H9 (cell line): ENCODE measurements at regions not wholly inside any gene's neighbourhood (a gene's known extent, or its start where the extent isn't known, plus 50 kb on each side); places are given as distances from the start of the nearest gene placed in this dataset.

Experiments
- DNase-seq: peaks from one replicate; pipeline ENCODE4 v3.0.0-alpha.2; 2017
- H2AFZ ChIP-seq: one replicate; pipeline ENCODE4 v1.6.1; 2013; ENCODE audit warnings: mild to moderate bottlenecking, low read length, control low read depth, moderate library complexity
- H2AK5ac ChIP-seq: 2 replicates; pipeline ENCODE4 v1.6.1; 2013; ENCODE audit warnings: low read length, control low read depth, mixed read lengths; ENCODE audit not compliant: insufficient read length
- H2BK120ac ChIP-seq: one replicate; pipeline ENCODE4 v1.6.1; 2013; ENCODE audit warnings: low read depth, mild to moderate bottlenecking, low read length, control low read depth, inconsistent platforms; ENCODE audit not compliant: poor library complexity, severe bottlenecking
- H2BK12ac ChIP-seq: 2 replicates; pipeline ENCODE4 v1.6.1; 2013; ENCODE audit warnings: low read length, control low read depth, mixed read lengths, low read depth; ENCODE audit not compliant: insufficient read length
- H2BK15ac ChIP-seq: 2 replicates; pipeline ENCODE4 v1.6.1; 2013; ENCODE audit warnings: low read depth, low read length, control low read depth
- H2BK20ac ChIP-seq: one replicate; pipeline ENCODE4 v1.6.1; 2013; ENCODE audit warnings: low read depth, mild to moderate bottlenecking, low read length, control low read depth, inconsistent platforms; ENCODE audit not compliant: poor library complexity, severe bottlenecking
- H2BK5ac ChIP-seq: 2 replicates; pipeline ENCODE4 v1.6.1; 2013; ENCODE audit warnings: low read length, control low read depth, mixed read lengths; ENCODE audit not compliant: insufficient read length
- H3K14ac ChIP-seq: 2 replicates; pipeline ENCODE4 v1.6.1; 2013; ENCODE audit warnings: low read length, control low read depth; ENCODE audit not compliant: insufficient read depth
- H3K18ac ChIP-seq: 2 replicates; pipeline ENCODE4 v1.6.1; 2013; ENCODE audit warnings: low read depth, mild to moderate bottlenecking, mixed read lengths, low read length, control low read depth; ENCODE audit not compliant: insufficient read length
- H3K23ac ChIP-seq: 2 replicates; pipeline ENCODE4 v1.6.1; 2013; ENCODE audit warnings: low read length, control low read depth, mixed read lengths, low read depth; ENCODE audit not compliant: insufficient read length
- H3K23me2 ChIP-seq: 2 replicates; pipeline ENCODE4 v1.6.1; 2013; ENCODE audit warnings: low read depth, mild to moderate bottlenecking, mixed read lengths, low read length, control low read depth; ENCODE audit not compliant: insufficient read length, poor library complexity, severe bottlenecking
- H3K27ac ChIP-seq: 2 replicates; pipeline ENCODE4 v1.5.1; 2013; ENCODE audit warnings: low read length, control low read depth, mixed read lengths, low read depth; ENCODE audit not compliant: insufficient read length
- H3K27me3 ChIP-seq: 2 replicates; pipeline ENCODE4 v1.6.1; 2013; ENCODE audit warnings: low read length, control low read depth, inconsistent platforms; ENCODE audit not compliant: insufficient read depth
- H3K4ac ChIP-seq: 2 replicates; pipeline ENCODE4 v1.6.1; 2013; ENCODE audit warnings: low read depth, mild to moderate bottlenecking, control low read depth, inconsistent platforms, low read length, moderate library complexity
- H3K4me1 ChIP-seq: 2 replicates; pipeline ENCODE4 v1.6.1; 2013; ENCODE audit warnings: low read length, control low read depth, inconsistent platforms; ENCODE audit not compliant: insufficient read depth
- H3K4me2 ChIP-seq: 2 replicates; pipeline ENCODE4 v1.6.1; 2013; ENCODE audit warnings: low read length, control low read depth, mixed read lengths; ENCODE audit not compliant: insufficient read length, insufficient read depth
- H3K56ac ChIP-seq: 2 replicates; pipeline ENCODE4 v1.6.1; 2013; ENCODE audit warnings: low read depth, mild to moderate bottlenecking, mixed read lengths, low read length, control low read depth; ENCODE audit not compliant: insufficient read length
- H3K79me1 ChIP-seq: 2 replicates; pipeline ENCODE4 v1.6.1; 2013; ENCODE audit warnings: low read depth, mild to moderate bottlenecking, moderate library complexity, low read length, control low read depth, inconsistent platforms; ENCODE audit not compliant: insufficient read depth, poor library complexity, severe bottlenecking
- H3K79me2 ChIP-seq: 2 replicates; pipeline ENCODE4 v1.6.1; 2013; ENCODE audit warnings: low read length, control low read depth, inconsistent platforms; ENCODE audit not compliant: insufficient read depth
- H3K9ac ChIP-seq: 2 replicates; pipeline ENCODE4 v1.6.1; 2013; ENCODE audit warnings: low read length, control low read depth, mixed read lengths; ENCODE audit not compliant: insufficient read length; ENCODE audit errors: extremely low read depth
- H3K9me3 ChIP-seq: one replicate; pipeline ENCODE4 v1.6.1; 2013; ENCODE audit warnings: low read depth, low read length, inconsistent platforms; ENCODE audit not compliant: control insufficient read depth
- H3T11ph ChIP-seq: one replicate; pipeline ENCODE4 v1.6.1; 2013; ENCODE audit warnings: mild to moderate bottlenecking, low read length, control low read depth, inconsistent platforms
- H4K20me1 ChIP-seq: one replicate; pipeline ENCODE4 v1.6.1; 2013; ENCODE audit not compliant: control insufficient read depth, insufficient read length, insufficient read depth
- H4K5ac ChIP-seq: 2 replicates; pipeline ENCODE4 v1.6.1; 2013; ENCODE audit warnings: low read depth, mild to moderate bottlenecking, mixed read lengths, low read length, control low read depth; ENCODE audit not compliant: insufficient read length
- H4K8ac ChIP-seq: replicated peaks from 2 replicates; pipeline ENCODE4 v1.6.1; 2013; ENCODE audit warnings: low read length, control low read depth, mixed read lengths, low read depth; ENCODE audit not compliant: insufficient read length
- H4K91ac ChIP-seq: 2 replicates; pipeline ENCODE4 v1.6.1; 2013; ENCODE audit warnings: low read depth, mild to moderate bottlenecking, moderate library complexity, mixed read lengths, low read length, control low read depth; ENCODE audit not compliant: insufficient read length
- H3K27ac Mint-ChIP-seq, 3 experiments: 2 replicates in 2 of 3; 3 replicates in 1 of 3; pipeline ENCODE4 v1.8.0; 2020 to 2021; ENCODE audit warnings: mixed read lengths in 3 of 3, mild to moderate bottlenecking in 1 of 3, moderate library complexity in 1 of 3
- H3K27me3 Mint-ChIP-seq: 2 replicates; pipeline ENCODE4 v1.8.0; 2021; ENCODE audit warnings: low read depth, mild to moderate bottlenecking, moderate library complexity, mixed read lengths
- H3K36me3 Mint-ChIP-seq, 3 experiments: 2 replicates in 2 of 3; 3 replicates in 1 of 3; pipeline ENCODE4 v1.8.0; 2020 to 2021; ENCODE audit warnings: low read depth in 3 of 3, mixed read lengths in 3 of 3; ENCODE audit not compliant: insufficient read depth in 1 of 3
- H3K4me1 Mint-ChIP-seq, 2 experiments: 2 replicates each; pipeline ENCODE4 v1.8.0; 2020; ENCODE audit warnings: mixed read lengths in 2 of 2
- H3K4me3 Mint-ChIP-seq, 2 experiments: 2 replicates in 1 of 2; 3 replicates in 1 of 2; pipeline ENCODE4 v1.8.0; 2020 to 2021; ENCODE audit warnings: mild to moderate bottlenecking in 2 of 2, mixed read lengths in 2 of 2, moderate library complexity in 1 of 2
- H3K9me3 Mint-ChIP-seq, 2 experiments: 2 replicates in 1 of 2; 3 replicates in 1 of 2; pipeline ENCODE4 v1.8.0; 2020; ENCODE audit warnings: mild to moderate bottlenecking in 2 of 2, mixed read lengths in 2 of 2, moderate library complexity in 1 of 2
- WGBS: extraction: QIAGEN DNeasy Blood & Tissue Kit; methylation state at CpG from one replicate; pipeline ENCODE4 v1.1.7; 2013; ENCODE audit warnings: missing lambda C conversion rate, low lambda C conversion rate, mixed read lengths; ENCODE audit not compliant: insufficient read length; ENCODE audit errors: extremely low coverage; 5-methylcytosine and 5-hydroxymethylcytosine counted together
- TF ChIP-seq, protein P1 (sequence below): fragments of 200-600 bp; sonication (generic); conservative IDR thresholded peaks from 3 replicates; pipeline ENCODE4 v1.8.0; 2021; ENCODE audit warnings: antibody characterized with exemption, mild to moderate bottlenecking

DNA sequence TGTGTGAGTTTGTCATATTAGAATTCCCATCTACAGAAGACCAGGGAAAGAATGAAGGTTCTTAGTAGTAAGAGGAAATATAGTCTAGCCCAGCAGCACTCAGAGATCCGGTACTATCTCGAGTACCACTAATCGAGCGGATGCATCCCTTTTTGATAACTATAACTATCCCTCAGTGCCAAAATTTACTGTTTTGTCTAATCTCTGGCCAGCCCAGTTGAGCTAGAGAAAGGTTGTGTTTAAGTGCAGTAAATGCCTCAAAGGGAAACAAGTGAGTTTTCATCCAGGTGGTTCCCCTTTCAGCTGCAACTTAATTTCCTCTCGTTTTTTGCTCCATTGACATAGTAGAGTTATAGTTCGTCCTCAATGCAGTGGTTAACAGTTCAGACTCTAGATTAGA is 146.7 kb downstream of the GPBP1 start:
- H3K4ac ChIP-seq, result no peak overlapping the region
- H3K27ac ChIP-seq, result no peak overlapping the region
- no peak overlapping the region for H4K8ac ChIP-seq
- H2BK120ac ChIP-seq, result no peak overlapping the region
- H3K27me3 ChIP-seq, result no peaks in the 10 kb centered on the region
- no peak overlapping the region for H2BK20ac ChIP-seq
- H2BK12ac ChIP-seq, result no peak overlapping the region
- H2AFZ ChIP-seq, result no peak overlapping the region
- H2AK5ac ChIP-seq, result no peak overlapping the region
- no peak overlapping the region for H3K4me2 ChIP-seq
- no peak overlapping the region for H3K56ac ChIP-seq
- no peaks in the 10 kb centered on the region for H3K4me1 ChIP-seq
- H2BK5ac ChIP-seq, result no peak overlapping the region
- Mint-ChIP-seq H3K4me1 (no peaks in the 10 kb centered on the region), H3K36me3 (no peaks in the 10 kb centered on the region), H3K27ac (no peak overlapping the region), H3K9me3 (no peaks in the 10 kb centered on the region), H3K27me3 (no peaks in the 10 kb centered on the region; the same call in none of the 2 replicates), H3K4me3 (no peak overlapping the region)
- no peak overlapping the region for H3K23ac ChIP-seq
- TF ChIP-seq, protein P1, sequence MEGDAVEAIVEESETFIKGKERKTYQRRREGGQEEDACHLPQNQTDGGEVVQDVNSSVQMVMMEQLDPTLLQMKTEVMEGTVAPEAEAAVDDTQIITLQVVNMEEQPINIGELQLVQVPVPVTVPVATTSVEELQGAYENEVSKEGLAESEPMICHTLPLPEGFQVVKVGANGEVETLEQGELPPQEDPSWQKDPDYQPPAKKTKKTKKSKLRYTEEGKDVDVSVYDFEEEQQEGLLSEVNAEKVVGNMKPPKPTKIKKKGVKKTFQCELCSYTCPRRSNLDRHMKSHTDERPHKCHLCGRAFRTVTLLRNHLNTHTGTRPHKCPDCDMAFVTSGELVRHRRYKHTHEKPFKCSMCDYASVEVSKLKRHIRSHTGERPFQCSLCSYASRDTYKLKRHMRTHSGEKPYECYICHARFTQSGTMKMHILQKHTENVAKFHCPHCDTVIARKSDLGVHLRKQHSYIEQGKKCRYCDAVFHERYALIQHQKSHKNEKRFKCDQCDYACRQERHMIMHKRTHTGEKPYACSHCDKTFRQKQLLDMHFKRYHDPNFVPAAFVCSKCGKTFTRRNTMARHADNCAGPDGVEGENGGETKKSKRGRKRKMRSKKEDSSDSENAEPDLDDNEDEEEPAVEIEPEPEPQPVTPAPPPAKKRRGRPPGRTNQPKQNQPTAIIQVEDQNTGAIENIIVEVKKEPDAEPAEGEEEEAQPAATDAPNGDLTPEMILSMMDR, result no peak
- no peak overlapping the region for H4K91ac ChIP-seq
- no peak overlapping the region for H3K9ac ChIP-seq
- WGBS, result no CpG with 5 or more reads among the region's 6 CpGs
- H3K23me2 ChIP-seq, result no peaks in the 10 kb centered on the region
- no peaks in the 10 kb centered on the region for H3K9me3 ChIP-seq
- no peak overlapping the region for H2BK15ac ChIP-seq
- H3K18ac ChIP-seq, result no peak overlapping the region
- no peaks in the 10 kb centered on the region for H3K79me1 ChIP-seq
- H4K20me1 ChIP-seq, result no peaks in the 10 kb centered on the region
- no peak overlapping the region for H3K14ac ChIP-seq
- no peak for DNase-seq
- H3K79me2 ChIP-seq, result no peaks in the 10 kb centered on the region
- H3T11ph ChIP-seq, result no peak overlapping the region
- no peak overlapping the region for H4K5ac ChIP-seq
